NCI-H526 (cell line): ENCODE measurements at regions not wholly inside any gene's neighbourhood (a gene's known extent, or its start where the extent isn't known, plus 50 kb on each side); places are given as distances from the start of the nearest gene placed in this dataset.
A peak's percentile ranks its signal among the peaks of the same experiment; 100 is the strongest.

Source experiments
- DNase-seq, 2 experiments: peaks; one replicate each; lab custom pipeline; 2025; lab: John Stamatoyannopoulos, UW

- DNase-seq: peak; percentile 66 to 79
Observed at GRCh38 chr9:26742828-26743476, 149.7 kb downstream of the CAAP1 start.

DNA sequence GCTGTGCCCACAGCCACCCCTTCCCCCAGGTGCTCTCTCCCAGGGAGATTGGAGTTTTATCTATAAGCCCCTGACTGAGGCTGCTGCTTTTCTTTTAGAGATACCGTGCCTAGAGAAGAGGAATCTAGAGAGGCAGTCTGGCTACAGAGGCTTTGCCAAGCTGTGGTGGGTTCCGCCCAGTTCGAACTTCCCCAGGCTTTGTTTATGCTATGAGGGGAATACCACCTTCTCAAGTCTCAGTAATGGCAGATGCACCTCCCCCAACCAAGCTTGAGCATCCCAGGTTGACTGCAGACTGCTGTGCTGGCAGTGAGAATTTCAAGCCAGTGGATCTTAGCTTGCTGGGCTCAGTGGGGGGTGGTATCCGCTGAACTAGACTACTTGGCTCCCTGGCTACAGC, 157.4 kb downstream of the CAAP1 start:
- DNase-seq: no peak

DNA sequence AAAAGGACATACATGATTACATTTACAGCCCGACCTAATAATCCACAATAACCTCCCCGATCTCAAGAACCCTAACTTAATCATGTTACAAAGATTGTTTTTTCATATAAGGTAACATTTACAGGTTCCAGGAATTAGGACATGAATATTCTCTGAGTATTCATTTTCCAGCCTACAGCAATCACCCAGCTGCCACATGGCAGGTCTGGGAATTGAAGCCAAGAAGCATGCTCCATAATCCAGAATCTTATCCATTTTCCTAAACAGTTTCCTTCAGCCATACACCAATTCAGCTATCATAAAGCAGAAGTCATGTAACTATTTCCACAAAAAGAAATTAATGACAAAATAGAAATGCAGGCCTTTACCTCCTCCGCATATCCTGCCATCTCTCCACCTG, 163.4 kb downstream of the CAAP1 start:
- DNase-seq: no peak

DNA sequence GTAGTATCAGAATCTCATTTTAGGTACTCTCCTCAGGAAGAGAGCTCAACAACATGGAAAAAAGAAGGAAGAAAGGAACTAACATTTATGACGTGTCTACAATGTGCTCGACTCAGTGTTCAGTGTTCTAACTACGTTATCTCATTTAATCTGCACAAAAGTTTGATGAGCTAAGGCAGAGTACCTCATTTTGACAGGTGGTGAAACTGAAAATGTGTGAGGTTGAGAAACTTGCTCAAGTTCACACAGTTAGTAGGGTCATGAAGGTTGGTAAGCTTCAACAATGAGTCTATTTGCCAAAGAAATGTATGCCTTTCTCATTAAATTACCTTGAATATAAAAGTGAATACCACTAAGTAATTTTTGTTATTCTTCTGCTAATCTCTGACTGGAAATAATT, 165.1 kb downstream of the CAAP1 start:
- DNase-seq: no peak

DNA sequence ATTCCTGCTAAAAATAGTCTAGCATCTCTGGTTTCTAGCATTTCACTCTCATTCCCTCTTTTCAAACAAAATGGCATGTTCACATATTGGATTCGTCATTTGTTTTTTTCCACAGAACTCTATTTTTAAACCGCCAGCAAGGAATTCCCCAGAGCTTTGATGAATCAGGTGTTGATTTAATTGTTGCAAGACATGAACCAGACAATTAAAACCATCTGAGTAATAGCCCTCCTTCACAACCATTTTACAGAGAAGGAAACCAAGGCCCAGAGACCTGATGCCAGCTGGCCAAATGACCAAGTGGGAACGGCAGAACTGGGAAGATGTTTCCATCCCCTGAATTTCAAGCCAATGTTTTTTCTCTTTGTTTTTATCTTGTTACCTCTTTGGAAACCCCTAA, 167.0 kb downstream of the CAAP1 start:
- DNase-seq: no peak

GRCh38 chr9:26723486-26723885, 169.1 kb downstream of the CAAP1 start:
- DNase-seq: peak; percentile 25 to 65

GRCh38 chr9:26722755-26723154, 169.8 kb downstream of the CAAP1 start:
- no peak for DNase-seq

- no peak for DNase-seq
Observed at GRCh38 chr9:26710008-26710407, 182.6 kb downstream of the CAAP1 start.

DNA sequence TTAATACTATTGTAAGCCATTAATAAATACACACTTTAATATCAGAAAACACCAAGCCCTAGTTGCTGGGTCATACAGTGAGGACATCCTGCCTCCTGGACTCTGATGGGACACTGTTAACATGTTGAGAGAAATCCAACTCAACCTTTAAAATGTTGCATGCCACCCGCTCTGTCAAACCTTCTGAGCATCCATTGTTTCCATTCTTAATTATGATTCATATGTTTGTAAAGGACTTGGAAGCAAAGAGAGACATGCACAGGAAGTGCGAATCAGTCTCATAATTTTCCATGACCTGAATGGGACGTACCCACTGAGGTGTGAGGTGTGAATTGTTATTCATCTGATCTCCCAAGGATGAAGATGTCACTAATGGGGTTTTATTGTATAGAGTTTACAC, 186.4 kb downstream of the CAAP1 start:
- no peak for DNase-seq

DNA sequence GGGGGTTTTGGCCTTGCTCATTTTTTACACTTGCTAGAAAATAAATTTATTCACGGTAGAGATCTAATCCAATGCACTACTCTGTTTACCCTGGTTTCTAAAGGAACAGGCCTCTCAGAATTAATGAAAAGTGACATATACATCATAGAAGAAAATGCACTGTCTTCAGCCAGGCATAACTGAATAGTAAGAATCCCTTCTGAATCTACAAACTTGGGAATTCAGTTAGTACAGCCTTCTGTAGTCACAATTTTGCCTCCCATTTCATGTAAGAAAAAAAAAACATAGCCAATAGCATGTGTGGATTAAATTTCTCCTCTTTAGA, 197.3 kb downstream of the CAAP1 start:
- DNase-seq: no peak

DNA sequence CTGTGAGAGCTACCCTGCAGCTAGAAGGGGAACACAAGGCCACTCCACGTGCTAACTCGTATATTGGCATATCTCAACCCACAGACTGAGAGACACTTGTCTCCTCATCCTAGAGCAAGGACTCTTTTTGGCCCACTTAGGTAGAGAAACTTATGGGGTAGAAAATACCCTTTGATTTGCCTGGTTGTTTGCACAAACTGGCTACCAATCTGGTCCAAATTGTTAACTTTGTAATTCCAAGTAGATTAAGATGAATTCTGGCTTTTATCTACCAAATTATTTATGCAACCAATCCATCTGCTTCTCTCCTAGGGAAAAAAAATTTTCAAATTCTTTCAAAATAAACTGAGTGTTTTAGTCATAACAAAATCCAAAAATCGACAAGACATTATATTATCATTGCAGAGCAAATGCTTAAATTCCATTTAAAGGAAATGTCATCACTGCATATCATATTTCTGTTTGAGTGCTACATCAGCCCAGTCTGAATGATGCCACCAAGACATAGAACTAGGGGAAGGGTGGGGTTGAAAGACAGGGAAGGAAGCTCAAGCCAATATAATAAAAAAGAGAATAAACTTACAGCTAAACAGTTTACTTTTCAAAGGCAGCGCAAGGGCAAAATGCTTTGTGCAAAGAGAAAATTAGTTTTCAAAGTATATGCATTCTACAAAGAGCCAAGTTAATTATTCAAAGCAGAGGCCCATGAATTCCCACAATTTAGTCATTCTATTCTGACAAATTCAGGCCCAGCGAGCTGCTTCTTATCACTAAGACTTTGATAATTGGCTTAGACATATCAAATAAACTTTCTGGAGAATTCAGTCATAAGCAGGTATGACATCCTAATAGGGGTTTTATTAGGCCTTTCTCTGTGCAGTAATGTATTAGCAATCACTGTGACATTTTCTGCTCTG, 198.0 kb downstream of the CAAP1 start:
- no peak for DNase-seq

DNA sequence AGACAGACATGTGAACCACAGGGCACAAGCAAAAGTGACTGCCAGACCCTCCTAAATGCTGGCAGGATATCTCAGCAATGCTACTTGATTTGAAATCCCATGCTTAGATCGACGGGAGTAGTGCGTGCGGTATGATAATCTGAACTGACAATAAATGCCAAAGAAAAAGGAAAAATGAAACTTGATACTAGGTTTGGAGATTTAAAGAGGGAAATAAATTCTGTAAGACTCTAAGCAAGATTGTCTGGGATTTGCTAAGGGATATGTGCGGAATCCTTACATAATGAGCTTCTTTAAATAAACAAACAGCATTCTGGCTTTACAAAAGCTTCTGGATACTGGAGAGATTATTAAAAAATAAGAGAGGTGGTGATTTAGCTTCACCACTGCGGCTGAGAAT, 203.6 kb downstream of the CAAP1 start:
- no peak for DNase-seq

DNA sequence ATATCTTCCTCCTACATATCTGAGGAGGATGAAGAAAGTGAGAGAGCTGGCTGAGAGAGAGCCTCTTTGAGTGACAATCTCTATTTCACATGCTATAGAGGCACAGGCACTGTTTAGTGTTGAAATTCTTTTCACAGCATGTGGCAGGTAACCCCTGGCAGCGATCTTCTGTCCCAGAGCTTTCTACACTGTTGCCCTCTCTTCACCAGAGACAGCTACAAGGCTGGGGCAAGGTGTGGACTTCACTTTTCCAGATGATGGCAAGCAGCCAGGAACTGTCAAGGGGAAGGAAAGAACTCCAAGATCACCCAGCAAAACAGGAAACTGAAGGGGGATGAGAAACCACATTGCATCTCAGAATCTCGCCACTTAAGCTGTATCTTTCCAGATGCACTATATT, 205.2 kb downstream of the CAAP1 start:
- no peak for DNase-seq

DNA sequence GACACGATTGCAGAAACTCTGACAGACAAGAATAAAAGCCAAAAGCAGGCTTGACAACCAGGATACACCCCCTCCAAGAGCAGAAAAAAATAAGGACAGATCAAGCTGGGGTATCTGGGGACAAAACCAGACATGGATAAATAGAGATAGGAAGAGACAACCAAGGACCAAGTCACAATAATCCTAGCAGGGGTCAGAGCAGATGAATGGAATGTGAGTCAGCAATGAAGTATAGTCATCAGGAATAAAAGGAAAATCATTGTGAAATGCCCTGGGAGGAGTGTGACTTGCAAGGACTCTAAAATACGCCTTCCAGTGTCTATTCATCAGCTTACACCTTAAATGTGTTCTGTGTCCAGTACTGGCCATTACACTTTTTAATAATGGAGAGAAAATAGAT, 206.8 kb downstream of the CAAP1 start:
- no peak for DNase-seq

- no peak for DNase-seq
Observed at GRCh38 chr9:26684029-26684428, 208.6 kb downstream of the CAAP1 start.

DNA sequence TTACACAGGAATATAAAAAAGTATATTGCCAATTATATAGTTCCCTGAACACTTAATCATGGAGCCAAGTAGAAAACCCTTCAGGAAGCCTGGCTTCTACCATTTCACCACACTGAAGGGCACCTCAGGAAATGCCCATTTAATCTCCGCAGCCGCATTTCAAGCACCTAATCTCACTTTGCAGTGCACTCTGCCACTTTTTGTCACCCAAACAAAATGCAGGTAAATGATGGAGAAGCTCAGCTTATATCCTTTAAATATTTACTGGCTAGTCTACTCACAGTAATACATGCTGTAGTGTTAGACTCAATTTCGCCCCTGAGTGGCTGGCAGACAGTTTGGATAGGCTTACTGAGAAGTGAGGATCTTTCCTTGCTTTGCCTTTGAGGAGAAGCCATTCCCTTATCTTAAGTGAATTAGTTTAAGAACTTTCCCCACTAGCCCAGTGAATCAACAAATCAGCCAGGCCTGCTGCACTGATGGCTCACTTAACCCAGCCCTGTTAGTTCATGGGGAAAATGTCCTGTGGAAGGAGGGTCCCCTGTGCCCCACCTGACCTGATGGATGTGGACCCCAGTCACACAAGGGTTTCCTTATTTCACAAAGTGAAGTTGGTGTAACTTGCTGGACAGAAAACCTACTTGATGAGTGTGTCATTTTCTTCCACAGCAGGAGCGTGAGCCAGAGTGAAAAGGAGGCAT, 209.7 kb downstream of the CAAP1 start:
- no peak for DNase-seq

- no peak for DNase-seq
Observed at GRCh38 chr9:26682041-26682440, 210.6 kb downstream of the CAAP1 start.

- no peak for DNase-seq
Observed at GRCh38 chr9:26677965-26678706, 214.5 kb downstream of the CAAP1 start.

DNA sequence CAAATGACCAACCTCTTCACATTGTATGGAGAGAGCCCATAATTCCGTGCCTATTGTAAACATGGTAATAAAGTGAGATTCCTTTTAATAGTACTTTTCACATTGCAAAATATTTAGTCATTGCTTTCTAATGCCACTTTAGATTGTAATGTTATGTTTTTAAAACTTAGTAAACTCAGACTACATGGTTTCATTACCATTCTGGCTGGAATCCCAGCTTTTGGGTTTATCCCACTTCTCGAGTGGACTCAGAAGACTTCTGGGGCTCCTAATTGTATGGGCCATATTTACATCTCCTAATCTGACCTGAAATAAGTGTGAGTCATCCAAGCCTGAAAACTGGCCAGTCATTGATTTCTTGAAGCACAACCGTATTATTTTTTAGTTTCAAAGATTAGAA, 217.6 kb downstream of the CAAP1 start:
- no peak for DNase-seq

DNA sequence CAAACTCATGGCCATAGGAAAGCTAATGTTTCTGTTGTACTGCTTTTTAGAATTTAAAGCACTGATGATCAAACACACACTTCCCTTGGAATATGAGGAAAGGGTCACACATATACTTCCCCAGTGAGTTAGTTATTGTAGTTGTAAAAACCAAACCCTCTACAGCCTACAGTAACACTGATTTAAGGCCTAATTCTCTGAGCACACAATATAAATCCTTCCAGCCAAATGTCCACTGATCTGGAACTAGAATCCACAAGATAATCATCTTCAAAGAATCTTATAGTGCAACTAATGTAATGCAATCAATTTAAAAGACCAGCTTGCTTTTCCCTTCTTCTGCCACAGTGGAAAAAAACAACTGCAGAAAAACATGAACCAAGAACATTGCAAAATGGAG, 219.3 kb downstream of the CAAP1 start:
- no peak for DNase-seq

- DNase-seq: peak in 1 of 2 experiments; percentile 16
Observed at GRCh38 chr9:26669701-26670670, 222.6 kb downstream of the CAAP1 start.
